HepG2 (cell line): ENCODE measurements at regions not wholly inside any gene's neighbourhood (a gene's known extent, or its start where the extent isn't known, plus 50 kb on each side); places are given as distances from the start of the nearest gene placed in this dataset.

Source experiments
- ATAC-seq: fragments of 200-7000 bp; cut with Tn5 transposase; 3 replicates; pipeline ENCODE4 v1.9.1; 2020; ENCODE audit warnings: mild to moderate bottlenecking, moderate library complexity
- BruUV-seq: library from RNA; stranded (reverse); fragments of 400-500 nt; replicated peaks from 2 replicates; lab custom pipeline; 2021; lab: Mats Ljungman, UMichigan
- CTCF ChIA-PET: fragments of 300-600 bp; formaldehyde crosslinking; extraction: SDS; loops from one replicate; lab custom pipeline; 2021; ENCODE audit warnings: low total read pairs, inconsistent platforms, low intra/inter-chr PET ratio; lab: Yijun Ruan, JAX
- POLR2A ChIA-PET: fragments of 350-600 bp; sonication (Branson Sonifier 250); formaldehyde crosslinking; loops from one replicate; lab custom pipeline; 2020; ENCODE audit warnings: antibody characterized with exemption, inconsistent platforms; lab: Yijun Ruan, JAX
- DNase-seq: peaks from one replicate; pipeline ENCODE4 v3.0.0-alpha.2; 2015; ENCODE audit warnings: low spot score
- FAIRE-seq: peaks from 3 replicates; lab custom pipeline; 2011; peaks lifted over from hg19 to GRCh38; lab: Jason Lieb, UNC
- H2AFZ ChIP-seq: one replicate; pipeline ENCODE4 v1.6.1; 2011; ENCODE audit warnings: low read length, inconsistent platforms
- H3K27ac ChIP-seq: fragments of 300-600 bp; 3 replicates; pipeline ENCODE4 v1.8.0; 2011; ENCODE audit warnings: mixed run types, mild to moderate bottlenecking, mixed read lengths, low read length, inconsistent platforms; ENCODE audit not compliant: insufficient read depth; ENCODE audit errors: extremely low read length
- H3K27me3 ChIP-seq, 2 experiments: fragments of 200-600 bp in 1 of 2; 2 replicates in 1 of 2; 3 replicates in 1 of 2; pipeline versions ENCODE4 v1.6.0 to v1.8.0; 2011; ENCODE audit warnings: low read length in 2 of 2, mild to moderate bottlenecking in 2 of 2, moderate library complexity in 2 of 2, inconsistent platforms in 1 of 2; ENCODE audit not compliant: insufficient read depth in 2 of 2, control insufficient read depth in 1 of 2
- H3K36me3 ChIP-seq, 2 experiments: fragments of 200-600 bp in 1 of 2; replicated peaks in 1 of 2; 2 replicates in 1 of 2; 3 replicates in 1 of 2; pipeline versions ENCODE4 v1.5.1 to v1.8.0; 2011; ENCODE audit warnings: low read length in 2 of 2, inconsistent platforms in 1 of 2; ENCODE audit not compliant: insufficient read depth in 2 of 2, control insufficient read depth in 1 of 2
- H3K4me1 ChIP-seq: 2 replicates; pipeline ENCODE4 v1.5.1; 2012; ENCODE audit warnings: low read length, inconsistent platforms; ENCODE audit not compliant: insufficient read depth
- H3K4me2 ChIP-seq: 2 replicates; pipeline ENCODE4 v1.6.0; 2011; ENCODE audit warnings: low read depth, low read length, inconsistent platforms
- H3K4me3 ChIP-seq, 3 experiments: fragments of 200-600 bp in 1 of 3; sonication (generic), shearing (Covaris generic) in 1 of 3; replicated peaks in 1 of 3; 2 replicates each; pipeline ENCODE4 v1.5.1; 2011 to 2016; ENCODE audit warnings: low read length in 3 of 3, inconsistent platforms in 2 of 3, low read depth in 2 of 3, mild to moderate bottlenecking in 2 of 3, control low read depth in 1 of 3, mixed read lengths in 1 of 3; ENCODE audit not compliant: insufficient read depth in 1 of 3
- H3K79me2 ChIP-seq: one replicate; pipeline ENCODE4 v1.6.1; 2011; ENCODE audit warnings: low read length, inconsistent platforms; ENCODE audit not compliant: insufficient read depth
- H3K9ac ChIP-seq: 2 replicates; pipeline ENCODE4 v1.6.0; 2011; ENCODE audit warnings: mild to moderate bottlenecking, low read depth, low read length, inconsistent platforms; ENCODE audit not compliant: insufficient read depth
- H3K9me3 ChIP-seq: 2 replicates; pipeline ENCODE4 v1.5.1; 2012; ENCODE audit warnings: mild to moderate bottlenecking, low read length
- H4K20me1 ChIP-seq: 2 replicates; pipeline ENCODE4 v1.6.0; 2011; ENCODE audit warnings: inconsistent platforms, mild to moderate bottlenecking, low read length, moderate library complexity; ENCODE audit not compliant: insufficient read depth
- ARNT ChIP-seq: fragments of 450-650 bp; IDR thresholded peaks from 2 replicates; pipeline ENCODE4 v1.6.1; 2017
- ATF7 ChIP-seq, 2 experiments: fragments of 450-650 bp in 1 of 2; sonication (generic) in 1 of 2; formaldehyde crosslinking in 1 of 2; IDR thresholded peaks; 2 replicates each; pipeline versions ENCODE4 v1.4.0 to v1.6.1; 2016 to 2020; ENCODE audit warnings: antibody characterized with exemption in 1 of 2, mild to moderate bottlenecking in 1 of 2, missing genetic modification reagents in 1 of 2
- CCAR2 ChIP-seq: fragments of 200-400 bp; formaldehyde crosslinking; optimal IDR thresholded peaks from 2 replicates; pipeline ENCODE3; 2018; ENCODE audit warnings: low read depth, mild to moderate bottlenecking, low read length, moderate library complexity
- HOXA9 ChIP-seq: sonication (generic); formaldehyde crosslinking; IDR thresholded peaks from 2 replicates; pipeline ENCODE4 v1.8.1; 2022; ENCODE audit warnings: missing genetic modification reagents, mild to moderate bottlenecking, moderate library complexity, borderline replicate concordance
- NFE2L2 ChIP-seq: fragments of 150-350 bp; IDR thresholded peaks from 2 replicates; pipeline ENCODE4 v1.6.1; 2014; ENCODE audit warnings: low read length
- NKX3-1 ChIP-seq: sonication (generic); formaldehyde crosslinking; IDR thresholded peaks from 2 replicates; pipeline ENCODE4 v1.5.0; 2020; ENCODE audit warnings: missing genetic modification reagents
- ONECUT2 ChIP-seq: sonication (generic); formaldehyde crosslinking; IDR thresholded peaks from 2 replicates; pipeline ENCODE4 v1.4.0; 2020; ENCODE audit warnings: missing genetic modification reagents
- POGZ ChIP-seq: sonication (generic); formaldehyde crosslinking; IDR thresholded peaks from 2 replicates; pipeline ENCODE4 v1.4.0; 2020; ENCODE audit warnings: mild to moderate bottlenecking, missing genetic modification reagents
- RBM22 ChIP-seq: fragments of 200-400 bp; formaldehyde crosslinking; optimal IDR thresholded peaks from 2 replicates; pipeline ENCODE3; 2017; ENCODE audit warnings: mild to moderate bottlenecking, low read length, moderate library complexity
- TBL1XR1 ChIP-seq: fragments of 150-350 bp; IDR thresholded peaks from 2 replicates; pipeline ENCODE4 v1.6.1; 2014; ENCODE audit warnings: borderline replicate concordance, low read length; ENCODE audit not compliant: partially characterized antibody
- ZNF660 ChIP-seq: sonication (generic); formaldehyde crosslinking; IDR thresholded peaks from 2 replicates; pipeline ENCODE4 v1.5.1; 2020; ENCODE audit warnings: mild to moderate bottlenecking, low read depth, missing genetic modification reagents, borderline replicate concordance
- ZNF75D ChIP-seq: sonication (generic); formaldehyde crosslinking; IDR thresholded peaks from 2 replicates; pipeline ENCODE4 v1.8.1; 2023; ENCODE audit warnings: missing genetic modification reagents, mild to moderate bottlenecking, borderline replicate concordance
- WGBS: methylation state at CpG from one replicate; pipeline ENCODE4 v1.1.6; 2017; ENCODE audit warnings: low lambda C conversion rate; 5-methylcytosine and 5-hydroxymethylcytosine counted together
- in situ Hi-C: cut with HindIII; loops from 2 replicates; pipeline ENCODE4 v1.10.0; 2017; ENCODE audit warnings: low pct_unique_long_range_greater_than_20kb; ENCODE audit not compliant: extremely low pct_ligation_motif_present
- intact Hi-C: fragments of 100-400 bp; cut with micrococcal nuclease; formaldehyde crosslinking; loops from one replicate; pipeline ENCODE4 v1.10.0; 2022; ENCODE audit not compliant: unreplicated experiment
- TF ChIP-seq, protein P1 (sequence below): sonication (generic); formaldehyde crosslinking; IDR thresholded peaks from 2 replicates; pipeline ENCODE4 v1.4.0; 2020; ENCODE audit warnings: missing genetic modification reagents
- TF ChIP-seq, protein P2 (sequence below): sonication (generic); formaldehyde crosslinking; IDR thresholded peaks from 2 replicates; pipeline ENCODE4 v1.4.0; 2020; ENCODE audit warnings: mild to moderate bottlenecking, missing genetic modification reagents

DNA sequence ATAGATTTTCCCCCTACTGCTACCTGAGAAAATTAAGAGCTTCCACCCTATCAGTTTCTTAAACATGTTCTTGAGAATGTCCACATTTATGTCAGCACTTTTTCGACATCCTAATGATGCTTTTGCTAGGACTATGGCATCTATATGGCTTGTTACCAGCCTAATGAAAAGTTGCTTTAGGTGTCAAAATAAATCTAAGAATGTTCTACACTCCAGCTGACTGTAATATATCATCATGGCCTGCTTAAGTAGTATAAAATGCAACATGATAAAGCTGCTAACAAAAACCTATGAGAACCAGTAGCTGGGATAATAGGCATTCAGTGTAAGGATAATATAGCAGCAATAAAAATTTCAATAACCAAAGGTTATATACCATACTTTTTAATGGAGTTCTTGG is 1983.5 kb upstream of the CELF4 start:
- Histone ChIP-seq H3K27me3 (no peaks in the 10 kb centered on the region), H3K4me3 (no peak overlapping the region), H3K9ac (no peak overlapping the region), H3K9me3 (no peaks in the 10 kb centered on the region), H3K27ac (no peak overlapping the region), H3K4me1 (no peaks in the 10 kb centered on the region), H3K4me2 (no peak overlapping the region), H4K20me1 (no peaks in the 10 kb centered on the region), H3K36me3 (no peaks in the 10 kb centered on the region), H3K79me2 (no peaks in the 10 kb centered on the region), H2AFZ (no peak overlapping the region)
- no peak for DNase-seq
- no peak for ATAC-seq
- ChIA-PET CTCF (no interaction called here), POLR2A (no interaction called here)
- WGBS: 89% methylated on average over 1 of the region's 1 CpG
- intact Hi-C loops (no loop called here), in situ Hi-C loops (no loop called here)
- FAIRE-seq: no peak
- no peak for TF ChIP-seq TBL1XR1
- no peak for TF ChIP-seq NKX3-1 (CRISPR knock-in tag)
- TF ChIP-seq CCAR2: no peak
- TF ChIP-seq RBM22: no peak
- no peak for TF ChIP-seq POGZ (CRISPR knock-in tag)
- no peak for TF ChIP-seq HOXA9 (CRISPR knock-in tag)
- TF ChIP-seq, protein P1, sequence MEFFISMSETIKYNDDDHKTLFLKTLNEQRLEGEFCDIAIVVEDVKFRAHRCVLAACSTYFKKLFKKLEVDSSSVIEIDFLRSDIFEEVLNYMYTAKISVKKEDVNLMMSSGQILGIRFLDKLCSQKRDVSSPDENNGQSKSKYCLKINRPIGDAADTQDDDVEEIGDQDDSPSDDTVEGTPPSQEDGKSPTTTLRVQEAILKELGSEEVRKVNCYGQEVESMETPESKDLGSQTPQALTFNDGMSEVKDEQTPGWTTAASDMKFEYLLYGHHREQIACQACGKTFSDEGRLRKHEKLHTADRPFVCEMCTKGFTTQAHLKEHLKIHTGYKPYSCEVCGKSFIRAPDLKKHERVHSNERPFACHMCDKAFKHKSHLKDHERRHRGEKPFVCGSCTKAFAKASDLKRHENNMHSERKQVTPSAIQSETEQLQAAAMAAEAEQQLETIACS (CRISPR knock-in tag): no peak
- TF ChIP-seq ATF7 (IDR thresholded peaks at IDR 0.05): no peak
- TF ChIP-seq ATF7 (CRISPR knock-in tag; IDR thresholded peaks at IDR 0.05): no peak
- no peak for TF ChIP-seq ZNF660 (CRISPR knock-in tag)
- TF ChIP-seq, protein P2, sequence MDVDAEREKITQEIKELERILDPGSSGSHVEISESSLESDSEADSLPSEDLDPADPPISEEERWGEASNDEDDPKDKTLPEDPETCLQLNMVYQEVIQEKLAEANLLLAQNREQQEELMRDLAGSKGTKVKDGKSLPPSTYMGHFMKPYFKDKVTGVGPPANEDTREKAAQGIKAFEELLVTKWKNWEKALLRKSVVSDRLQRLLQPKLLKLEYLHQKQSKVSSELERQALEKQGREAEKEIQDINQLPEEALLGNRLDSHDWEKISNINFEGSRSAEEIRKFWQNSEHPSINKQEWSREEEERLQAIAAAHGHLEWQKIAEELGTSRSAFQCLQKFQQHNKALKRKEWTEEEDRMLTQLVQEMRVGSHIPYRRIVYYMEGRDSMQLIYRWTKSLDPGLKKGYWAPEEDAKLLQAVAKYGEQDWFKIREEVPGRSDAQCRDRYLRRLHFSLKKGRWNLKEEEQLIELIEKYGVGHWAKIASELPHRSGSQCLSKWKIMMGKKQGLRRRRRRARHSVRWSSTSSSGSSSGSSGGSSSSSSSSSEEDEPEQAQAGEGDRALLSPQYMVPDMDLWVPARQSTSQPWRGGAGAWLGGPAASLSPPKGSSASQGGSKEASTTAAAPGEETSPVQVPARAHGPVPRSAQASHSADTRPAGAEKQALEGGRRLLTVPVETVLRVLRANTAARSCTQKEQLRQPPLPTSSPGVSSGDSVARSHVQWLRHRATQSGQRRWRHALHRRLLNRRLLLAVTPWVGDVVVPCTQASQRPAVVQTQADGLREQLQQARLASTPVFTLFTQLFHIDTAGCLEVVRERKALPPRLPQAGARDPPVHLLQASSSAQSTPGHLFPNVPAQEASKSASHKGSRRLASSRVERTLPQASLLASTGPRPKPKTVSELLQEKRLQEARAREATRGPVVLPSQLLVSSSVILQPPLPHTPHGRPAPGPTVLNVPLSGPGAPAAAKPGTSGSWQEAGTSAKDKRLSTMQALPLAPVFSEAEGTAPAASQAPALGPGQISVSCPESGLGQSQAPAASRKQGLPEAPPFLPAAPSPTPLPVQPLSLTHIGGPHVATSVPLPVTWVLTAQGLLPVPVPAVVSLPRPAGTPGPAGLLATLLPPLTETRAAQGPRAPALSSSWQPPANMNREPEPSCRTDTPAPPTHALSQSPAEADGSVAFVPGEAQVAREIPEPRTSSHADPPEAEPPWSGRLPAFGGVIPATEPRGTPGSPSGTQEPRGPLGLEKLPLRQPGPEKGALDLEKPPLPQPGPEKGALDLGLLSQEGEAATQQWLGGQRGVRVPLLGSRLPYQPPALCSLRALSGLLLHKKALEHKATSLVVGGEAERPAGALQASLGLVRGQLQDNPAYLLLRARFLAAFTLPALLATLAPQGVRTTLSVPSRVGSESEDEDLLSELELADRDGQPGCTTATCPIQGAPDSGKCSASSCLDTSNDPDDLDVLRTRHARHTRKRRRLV (CRISPR knock-in tag): no peak
- TF ChIP-seq ARNT: no peak
- TF ChIP-seq ZNF75D (CRISPR knock-in tag): no peak
- no peak for TF ChIP-seq ONECUT2
- no peak for TF ChIP-seq NFE2L2
- BruUV-seq: no TSS peak
